ENCODE measurements at regions not wholly inside any gene's neighbourhood (a gene's known extent, or its start where the extent isn't known, plus 50 kb on each side); places are given as distances from the start of the nearest gene placed in this dataset.

- Histone ChIP-seq H3K9me3 (ENCODE audit: control insufficient read depth in 1 of 2, insufficient read depth in 1 of 2, low read depth in 1 of 2, low read length in 2 of 2) (no peaks in the 10 kb centered on the region), H2AFZ (ENCODE audit: low read depth, low read length, poor library complexity, severe bottlenecking) (no peak overlapping the region), H4K20me1 (ENCODE audit: insufficient read depth) (no peaks in the 10 kb centered on the region), H3K27ac (ENCODE audit: low read depth, low read length) (no peak overlapping the region), H3K9me2 (ENCODE audit: insufficient read depth) (no peaks in the 10 kb centered on the region), H3K4me1 (ENCODE audit: control insufficient read depth in 1 of 2, insufficient read depth in 2 of 2, low read length in 2 of 2) (peaks cover 31 to 38% of the 10 kb centered on the region in 2 experiments), H3K27me3 (ENCODE audit: insufficient read depth, low read length) (0 out of 2 replicates have a peak, but pooled peaks cover 8% of the 10 kb centered on the region), H3K79me2 (ENCODE audit: insufficient read depth, low read length) (no peaks in the 10 kb centered on the region), H3K36me3 (ENCODE audit: control insufficient read depth in 1 of 2, insufficient read depth in 2 of 2, low read length in 2 of 2) (no peaks in the 10 kb centered on the region), H3K9ac (ENCODE audit: low read length) (no peak overlapping the region), H3K4me2 (ENCODE audit: low read length) (no peak overlapping the region), H3K4me3 (replicated peaks in 1 of 2; ENCODE audit: low read depth in 1 of 2, low read length in 2 of 2) (no peak overlapping the region)
- no TSS peak for BruUV-seq (replicated peaks)
- no peak for DNase-seq (ENCODE audit: low read depth, low spot score)
- intact Hi-C loops (cut with micrococcal nuclease) = no loop called here
- CTCF ChIA-PET = no interaction called here
- TF ChIP-seq EGR1 (IDR thresholded peaks at IDR 0.05; ENCODE audit: low read depth) = no peak
- no peak for TF ChIP-seq SIN3A (IDR thresholded peaks at IDR 0.05; ENCODE audit: low read depth)
- no peak for TF ChIP-seq REST (IDR thresholded peaks at IDR 0.05; ENCODE audit: low read depth)
- TF ChIP-seq POLR2AphosphoS5 (IDR thresholded peaks at IDR 0.05; ENCODE audit: low read depth, low read length) = no peak
- TF ChIP-seq RAD21 (IDR thresholded peaks at IDR 0.05; ENCODE audit: low read depth) = no peak
- no peak for TF ChIP-seq EZH2phosphoT487 (IDR thresholded peaks at IDR 0.05; ENCODE audit: borderline replicate concordance)
- TF ChIP-seq ELF1 (IDR thresholded peaks at IDR 0.05; ENCODE audit: borderline replicate concordance, low read depth) = no peak
- TF ChIP-seq ZNF274 (IDR thresholded peaks at IDR 0.05; ENCODE audit: low read depth, low read length) = no peak
- no peak for TF ChIP-seq FOSL1 (IDR thresholded peaks at IDR 0.05; ENCODE audit: low read depth)
- no peak for TF ChIP-seq CEBPB (IDR thresholded peaks at IDR 0.05; ENCODE audit: low read depth)
- TF ChIP-seq CBX3 (IDR thresholded peaks at IDR 0.05; ENCODE audit: low read depth) = no peak
- TF ChIP-seq MAX (IDR thresholded peaks at IDR 0.05) = no peak
- TF ChIP-seq ZFX (IDR thresholded peaks at IDR 0.05) = no peak
- RAD21 ChIA-PET (ENCODE audit: low non-redundant PET in 1 of 2, low total read pairs in 2 of 2, uncharacterized antibody in 2 of 2, unreplicated experiment in 2 of 2) = no interaction called here
- ATAC-seq = no peak
- POLR2A ChIA-PET = no interaction called here
Measured at GRCh38 chr12:115868624-115869023, 408.9 kb downstream of the MED13L start.

All from HCT116 (cell line).